ENCODE measurements at regions not wholly inside any gene's neighbourhood (a gene's known extent, or its start where the extent isn't known, plus 50 kb on each side); places are given as distances from the start of the nearest gene placed in this dataset.
"Not testable (repeated sequence)": the region's sequence is repeated elsewhere in the genome, so short reads cannot be mapped to it uniquely, and the experiment has no call there.

- no peak overlapping the region for H3K4me3 ChIP-seq (ENCODE audit: low read depth, low read length)
- TF ChIP-seq CTCF (IDR thresholded peaks at IDR 0.05; ENCODE audit: borderline replicate concordance, insufficient read depth, low read depth, low read length): no peak
Observed at GRCh38 chr9:85487872-85488271, 253.9 kb downstream of the AGTPBP1 start.

- no peak for TF ChIP-seq CTCF (IDR thresholded peaks at IDR 0.05; ENCODE audit: borderline replicate concordance, insufficient read depth, low read depth, low read length)
- no peak overlapping the region for H3K4me3 ChIP-seq (ENCODE audit: low read depth, low read length)
Observed at GRCh38 chr9:85484235-85484634, 257.5 kb downstream of the AGTPBP1 start.

- no peak for TF ChIP-seq CTCF (IDR thresholded peaks at IDR 0.05; ENCODE audit: borderline replicate concordance, insufficient read depth, low read depth, low read length)
- no peak overlapping the region for H3K4me3 ChIP-seq (ENCODE audit: low read depth, low read length)
Observed at GRCh38 chr9:85483208-85483607, 258.5 kb downstream of the AGTPBP1 start.

- TF ChIP-seq CTCF (IDR thresholded peaks at IDR 0.05; ENCODE audit: borderline replicate concordance, insufficient read depth, low read depth, low read length): no peak
- no peak overlapping the region for H3K4me3 ChIP-seq (ENCODE audit: low read depth, low read length)
Observed at GRCh38 chr9:85479305-85479704, 262.4 kb downstream of the AGTPBP1 start.

- no peak overlapping the region for H3K4me3 ChIP-seq (ENCODE audit: low read depth, low read length)
- no peak for TF ChIP-seq CTCF (IDR thresholded peaks at IDR 0.05; ENCODE audit: borderline replicate concordance, insufficient read depth, low read depth, low read length)
Observed at GRCh38 chr9:85478847-85479246, 262.9 kb downstream of the AGTPBP1 start.

GRCh38 chr9:85474896-85475295, 266.9 kb downstream of the AGTPBP1 start:
- not testable (repeated sequence) for H3K4me3 ChIP-seq (ENCODE audit: low read depth, low read length)

- TF ChIP-seq CTCF (IDR thresholded peaks at IDR 0.05; ENCODE audit: borderline replicate concordance, insufficient read depth, low read depth, low read length): no peak
- H3K4me3 ChIP-seq (ENCODE audit: low read depth, low read length): no peak overlapping the region
Observed at GRCh38 chr9:85471791-85472190, 270.0 kb downstream of the AGTPBP1 start.

GRCh38 chr9:85469041-85469440, 272.7 kb downstream of the AGTPBP1 start:
- no peak for TF ChIP-seq CTCF (IDR thresholded peaks at IDR 0.05; ENCODE audit: borderline replicate concordance, insufficient read depth, low read depth, low read length)
- H3K4me3 ChIP-seq (ENCODE audit: low read depth, low read length): no peak overlapping the region

Data from GM12875 (cell line).